ENCODE measurements at regions not wholly inside any gene's neighbourhood (a gene's known extent, or its start where the extent isn't known, plus 50 kb on each side); places are given as distances from the start of the nearest gene placed in this dataset.
"Not testable (repeated sequence)": the region's sequence is repeated elsewhere in the genome, so short reads cannot be mapped to it uniquely, and the experiment has no call there.

GRCh38 chrX:125533352-125533751, 213.7 kb downstream of the TEX13C start:
- DNase-seq (ENCODE audit: insufficient read length, low spot score): no peak
- no peak for TF ChIP-seq SPI1 (IDR thresholded peaks at IDR 0.05; ENCODE audit: low read depth, low read length)
- no peak for TF ChIP-seq TAF1 (IDR thresholded peaks at IDR 0.05; ENCODE audit: low read depth, low read length)
- TF ChIP-seq PAX5 (IDR thresholded peaks at IDR 0.05; ENCODE audit: insufficient read depth, low read length, severe bottlenecking): no peak
- TF ChIP-seq POLR2AphosphoS5 (IDR thresholded peaks at IDR 0.05; ENCODE audit: low read depth, low read length): no peak
- no peak for TF ChIP-seq POU2F2 (IDR thresholded peaks at IDR 0.05; ENCODE audit: low read depth, low read length)
- no peak for TF ChIP-seq POLR2A (IDR thresholded peaks at IDR 0.05; ENCODE audit: low read depth, low read length)
- FAIRE-seq: no peak

- DNase-seq (ENCODE audit: insufficient read length, low spot score): no peak
- FAIRE-seq: no peak
- TF ChIP-seq TAF1 (IDR thresholded peaks at IDR 0.05; ENCODE audit: low read depth, low read length): no peak
- no peak for TF ChIP-seq POLR2AphosphoS5 (IDR thresholded peaks at IDR 0.05; ENCODE audit: low read depth, low read length)
Observed at GRCh38 chrX:125544031-125544660, 224.5 kb downstream of the TEX13C start.

GRCh38 chrX:125544856-125545255, 225.2 kb downstream of the TEX13C start:
- DNase-seq (ENCODE audit: insufficient read length, low spot score) (no peak), FAIRE-seq (no peak)
- no peak for TF ChIP-seq TAF1 (IDR thresholded peaks at IDR 0.05; ENCODE audit: low read depth, low read length)
- no peak for TF ChIP-seq POU2F2 (IDR thresholded peaks at IDR 0.05; ENCODE audit: low read depth, low read length)
- no peak for TF ChIP-seq POLR2AphosphoS5 (IDR thresholded peaks at IDR 0.05; ENCODE audit: low read depth, low read length)
- no peak for TF ChIP-seq PAX5 (IDR thresholded peaks at IDR 0.05; ENCODE audit: insufficient read depth, low read length, severe bottlenecking)
- no peak for TF ChIP-seq POLR2A (IDR thresholded peaks at IDR 0.05; ENCODE audit: low read depth, low read length)
- no peak for TF ChIP-seq SPI1 (IDR thresholded peaks at IDR 0.05; ENCODE audit: low read depth, low read length)

GRCh38 chrX:125577479-125577878, 257.8 kb downstream of the TEX13C start:
- DNase-seq (ENCODE audit: insufficient read length, low spot score) (no peak), FAIRE-seq (no peak)
- TF ChIP-seq POLR2AphosphoS5 (IDR thresholded peaks at IDR 0.05; ENCODE audit: low read depth, low read length): no peak
- no peak for TF ChIP-seq PAX5 (IDR thresholded peaks at IDR 0.05; ENCODE audit: insufficient read depth, low read length, severe bottlenecking)
- no peak for TF ChIP-seq POU2F2 (IDR thresholded peaks at IDR 0.05; ENCODE audit: low read depth, low read length)
- TF ChIP-seq SPI1 (IDR thresholded peaks at IDR 0.05; ENCODE audit: low read depth, low read length): no peak
- TF ChIP-seq POLR2A (IDR thresholded peaks at IDR 0.05; ENCODE audit: low read depth, low read length): no peak
- no peak for TF ChIP-seq TAF1 (IDR thresholded peaks at IDR 0.05; ENCODE audit: low read depth, low read length)

GRCh38 chrX:125604448-125604847, 284.8 kb downstream of the TEX13C start:
- DNase-seq (ENCODE audit: insufficient read length, low spot score) (no peak), FAIRE-seq (no peak)
- TF ChIP-seq POU2F2 (IDR thresholded peaks at IDR 0.05; ENCODE audit: low read depth, low read length) (no peak), SPI1 (IDR thresholded peaks at IDR 0.05; ENCODE audit: low read depth, low read length) (no peak), PAX5 (IDR thresholded peaks at IDR 0.05; ENCODE audit: insufficient read depth, low read length, severe bottlenecking) (no peak), TAF1 (IDR thresholded peaks at IDR 0.05; ENCODE audit: low read depth, low read length) (no peak), POLR2A (IDR thresholded peaks at IDR 0.05; ENCODE audit: low read depth, low read length) (no peak), POLR2AphosphoS5 (IDR thresholded peaks at IDR 0.05; ENCODE audit: low read depth, low read length) (no peak)

- TF ChIP-seq SPI1 (IDR thresholded peaks at IDR 0.05; ENCODE audit: low read depth, low read length) (no peak), POLR2AphosphoS5 (IDR thresholded peaks at IDR 0.05; ENCODE audit: low read depth, low read length) (no peak), POU2F2 (IDR thresholded peaks at IDR 0.05; ENCODE audit: low read depth, low read length) (no peak), PAX5 (IDR thresholded peaks at IDR 0.05; ENCODE audit: insufficient read depth, low read length, severe bottlenecking) (no peak), POLR2A (IDR thresholded peaks at IDR 0.05; ENCODE audit: low read depth, low read length) (no peak), TAF1 (IDR thresholded peaks at IDR 0.05; ENCODE audit: low read depth, low read length) (no peak)
- no peak for DNase-seq (ENCODE audit: insufficient read length, low spot score)
- no peak for FAIRE-seq
Observed at GRCh38 chrX:125605145-125605544, 285.5 kb downstream of the TEX13C start.

GRCh38 chrX:125614591-125615343, 295.1 kb downstream of the TEX13C start:
- DNase-seq (ENCODE audit: insufficient read length, low spot score); FAIRE-seq: not testable (repeated sequence)

GRCh38 chrX:125620715-125621587, 301.3 kb downstream of the TEX13C start:
- no peak for FAIRE-seq
- no peak for DNase-seq (ENCODE audit: insufficient read length, low spot score)
- TF ChIP-seq SPI1 (IDR thresholded peaks at IDR 0.05; ENCODE audit: low read depth, low read length): no peak
- no peak for TF ChIP-seq PAX5 (IDR thresholded peaks at IDR 0.05; ENCODE audit: insufficient read depth, low read length, severe bottlenecking)
- no peak for TF ChIP-seq POU2F2 (IDR thresholded peaks at IDR 0.05; ENCODE audit: low read depth, low read length)
- no peak for TF ChIP-seq POLR2AphosphoS5 (IDR thresholded peaks at IDR 0.05; ENCODE audit: low read depth, low read length)
- TF ChIP-seq TAF1 (IDR thresholded peaks at IDR 0.05; ENCODE audit: low read depth, low read length): no peak
- no peak for TF ChIP-seq POLR2A (IDR thresholded peaks at IDR 0.05; ENCODE audit: low read depth, low read length)

- TF ChIP-seq POLR2AphosphoS5 (IDR thresholded peaks at IDR 0.05; ENCODE audit: low read depth, low read length) (no peak), SPI1 (IDR thresholded peaks at IDR 0.05; ENCODE audit: low read depth, low read length) (no peak), PAX5 (IDR thresholded peaks at IDR 0.05; ENCODE audit: insufficient read depth, low read length, severe bottlenecking) (no peak), TAF1 (IDR thresholded peaks at IDR 0.05; ENCODE audit: low read depth, low read length) (no peak), POU2F2 (IDR thresholded peaks at IDR 0.05; ENCODE audit: low read depth, low read length) (no peak), POLR2A (IDR thresholded peaks at IDR 0.05; ENCODE audit: low read depth, low read length) (no peak)
- no peak for FAIRE-seq
- DNase-seq (ENCODE audit: insufficient read length, low spot score): no peak
Observed at GRCh38 chrX:125621588-125621927, 301.9 kb downstream of the TEX13C start.
